ENCODE measurements at regions not wholly inside any gene's neighbourhood (a gene's known extent, or its start where the extent isn't known, plus 50 kb on each side); places are given as distances from the start of the nearest gene placed in this dataset.

DNA sequence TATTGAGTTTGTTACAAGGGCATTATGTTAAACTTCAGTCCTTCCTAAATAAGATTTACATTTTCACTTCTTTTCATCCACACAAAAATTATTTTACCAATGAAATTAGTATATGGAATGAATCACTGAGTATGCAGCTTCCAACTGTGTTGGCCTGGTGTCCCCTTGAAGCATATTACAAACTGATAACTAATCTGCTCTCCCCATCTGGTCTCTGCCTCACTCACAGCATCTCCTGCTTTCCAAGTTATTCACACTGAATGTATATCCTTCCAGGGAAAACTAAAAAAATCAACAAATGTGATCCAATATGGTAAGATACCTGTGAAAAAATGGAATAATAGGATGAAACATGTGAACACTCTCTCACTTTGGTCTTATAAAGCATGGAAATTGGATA lies 90.0 kb upstream of the NYAP2 start:
- TF ChIP-seq, protein P1, sequence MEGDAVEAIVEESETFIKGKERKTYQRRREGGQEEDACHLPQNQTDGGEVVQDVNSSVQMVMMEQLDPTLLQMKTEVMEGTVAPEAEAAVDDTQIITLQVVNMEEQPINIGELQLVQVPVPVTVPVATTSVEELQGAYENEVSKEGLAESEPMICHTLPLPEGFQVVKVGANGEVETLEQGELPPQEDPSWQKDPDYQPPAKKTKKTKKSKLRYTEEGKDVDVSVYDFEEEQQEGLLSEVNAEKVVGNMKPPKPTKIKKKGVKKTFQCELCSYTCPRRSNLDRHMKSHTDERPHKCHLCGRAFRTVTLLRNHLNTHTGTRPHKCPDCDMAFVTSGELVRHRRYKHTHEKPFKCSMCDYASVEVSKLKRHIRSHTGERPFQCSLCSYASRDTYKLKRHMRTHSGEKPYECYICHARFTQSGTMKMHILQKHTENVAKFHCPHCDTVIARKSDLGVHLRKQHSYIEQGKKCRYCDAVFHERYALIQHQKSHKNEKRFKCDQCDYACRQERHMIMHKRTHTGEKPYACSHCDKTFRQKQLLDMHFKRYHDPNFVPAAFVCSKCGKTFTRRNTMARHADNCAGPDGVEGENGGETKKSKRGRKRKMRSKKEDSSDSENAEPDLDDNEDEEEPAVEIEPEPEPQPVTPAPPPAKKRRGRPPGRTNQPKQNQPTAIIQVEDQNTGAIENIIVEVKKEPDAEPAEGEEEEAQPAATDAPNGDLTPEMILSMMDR (IDR thresholded peaks at IDR 0.05), result no peak
- TF ChIP-seq POLR2A (IDR thresholded peaks at IDR 0.05), result no peak

All from thyroid gland (tissue), 4 donors.